SH-SY5Y (cell line): ENCODE measurements at regions not wholly inside any gene's neighbourhood (a gene's known extent, or its start where the extent isn't known, plus 50 kb on each side); places are given as distances from the start of the nearest gene placed in this dataset.

Source experiments
- GATA2 ChIP-seq: IDR thresholded peaks from 2 replicates; pipeline ENCODE4 v1.6.1; 2011; ENCODE audit warnings: mild to moderate bottlenecking, low read depth, low read length
- GATA3 ChIP-seq: IDR thresholded peaks from 2 replicates; pipeline ENCODE4 v1.6.1; 2011; ENCODE audit warnings: low read depth, mild to moderate bottlenecking, low read length, moderate library complexity

- TF ChIP-seq GATA3, result no peak
- no peak for TF ChIP-seq GATA2
Observed at GRCh38 chr2:144237830-144238627, 281.9 kb downstream of the ZEB2 start.
